GM13977 (cell line): ENCODE measurements at regions not wholly inside any gene's neighbourhood (a gene's known extent, or its start where the extent isn't known, plus 50 kb on each side); places are given as distances from the start of the nearest gene placed in this dataset.

Experiments
- DNase-seq: peaks from one replicate; pipeline ENCODE4 v3.0.0; 2012; ENCODE audit warnings: low spot score
- CTCF ChIP-seq: IDR thresholded peaks from 2 replicates; pipeline ENCODE4 v1.5.1; 2012; ENCODE audit warnings: mild to moderate bottlenecking, control low read depth; ENCODE audit not compliant: insufficient read depth; ENCODE audit errors: extremely low read depth, missing control alignments
- in situ Hi-C: fragments of 300-500 bp; cut with MboI; formaldehyde crosslinking; loops from one replicate; pipeline ENCODE4 v1.12.0; 2022; ENCODE audit warnings: low sequenced_read_pairs, low pct_unique_long_range_greater_than_20kb, mixed read lengths, inconsistent platforms; ENCODE audit not compliant: unreplicated experiment

GRCh38 chr3:162274070-162274469, 777.5 kb downstream of the OTOL1 start:
- no peak for DNase-seq
- in situ Hi-C loops = no loop called here
- TF ChIP-seq CTCF = no peak

GRCh38 chr3:162278834-162279233, 782.2 kb downstream of the OTOL1 start:
- no peak for TF ChIP-seq CTCF
- in situ Hi-C loops = no loop called here
- DNase-seq = no peak

DNA sequence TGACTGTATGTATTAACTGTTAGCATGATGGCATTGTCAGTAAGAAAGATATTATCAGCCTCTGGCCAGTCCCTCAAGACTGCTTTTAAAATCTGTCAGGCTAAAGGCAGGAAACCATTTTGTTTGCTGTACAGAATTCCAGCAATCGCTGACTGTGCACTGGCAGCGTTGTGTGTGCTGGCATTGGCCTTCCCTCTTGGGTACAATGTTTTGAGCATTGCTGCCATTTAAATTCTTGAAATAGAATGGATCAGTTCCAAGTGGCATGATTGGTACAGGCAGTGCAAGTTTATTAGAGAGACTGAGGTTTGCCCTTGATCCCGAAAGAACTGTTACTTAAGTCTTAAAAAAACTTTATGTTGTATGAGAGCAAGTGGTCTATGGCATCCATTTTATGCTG, 788.7 kb downstream of the OTOL1 start:
- no peak for TF ChIP-seq CTCF
- in situ Hi-C loops = no loop called here
- DNase-seq = no peak

DNA sequence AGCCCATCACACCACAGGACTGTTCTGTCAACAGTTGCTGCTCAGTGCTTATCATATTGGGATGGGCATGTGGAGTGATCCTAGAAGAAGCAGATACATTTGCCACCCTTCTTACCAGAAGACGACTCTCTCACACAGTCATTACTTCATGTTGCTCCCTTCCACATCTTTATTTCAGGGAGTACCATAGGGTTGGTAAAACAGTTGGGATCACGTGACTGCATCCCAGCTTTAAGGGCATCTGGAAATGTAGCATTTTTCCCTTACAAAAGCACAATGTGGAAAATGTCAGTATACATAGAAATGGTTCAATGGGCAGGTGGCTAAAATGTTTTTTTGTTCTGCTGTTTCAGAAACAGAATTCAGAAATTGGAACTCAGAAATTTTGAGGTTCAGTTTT, 791.0 kb downstream of the OTOL1 start:
- DNase-seq = no peak
- TF ChIP-seq CTCF = no peak
- in situ Hi-C loops = no loop called here

GRCh38 chr3:162292409-162292808, 795.8 kb downstream of the OTOL1 start:
- no peak for DNase-seq
- in situ Hi-C loops = no loop called here
- TF ChIP-seq CTCF = no peak

DNA sequence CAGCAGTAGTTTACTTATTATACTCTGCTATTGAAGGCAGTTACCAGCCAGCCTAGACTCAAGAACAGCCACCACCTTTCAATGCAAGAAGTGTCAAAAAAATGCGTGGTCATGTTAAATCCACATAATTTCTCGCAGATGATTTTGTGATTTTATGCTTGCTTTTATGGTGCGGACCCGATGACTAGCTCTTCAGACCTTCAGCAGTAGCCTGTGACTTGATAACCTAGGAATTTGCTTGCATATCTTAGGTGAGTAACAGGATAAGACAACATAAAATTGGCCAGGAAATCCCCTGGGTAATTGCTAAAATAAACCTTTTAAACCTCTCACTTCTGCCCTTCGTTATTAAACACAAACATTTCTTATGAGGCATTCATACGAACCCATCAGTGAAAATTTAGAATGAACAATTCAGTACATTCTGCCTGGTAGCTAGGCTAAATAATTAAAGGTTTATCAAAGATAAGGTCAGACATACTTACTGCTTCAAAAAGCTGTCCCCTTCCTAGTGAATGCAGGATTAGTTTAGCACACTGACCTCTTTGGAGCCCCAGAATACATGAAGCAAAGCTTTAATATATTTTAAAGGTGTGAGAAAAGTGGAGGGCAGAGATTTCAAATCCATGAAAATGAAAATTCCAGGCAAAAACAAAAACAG, 798.8 kb downstream of the OTOL1 start:
- TF ChIP-seq CTCF = no peak
- in situ Hi-C loops = no loop called here
- DNase-seq = no peak

GRCh38 chr3:162302983-162303624, 806.5 kb downstream of the OTOL1 start:
- no peak for DNase-seq
- in situ Hi-C loops = no loop called here
- TF ChIP-seq CTCF = no peak
